Breast epithelium (tissue), 3 donors: ENCODE measurements at regions not wholly inside any gene's neighbourhood (a gene's known extent, or its start where the extent isn't known, plus 50 kb on each side); places are given as distances from the start of the nearest gene placed in this dataset.

Experiments
- CTCF ChIP-seq, 3 donors: fragments of 450-650 bp; IDR thresholded peaks; one replicate each; pipeline ENCODE4 v1.5.1; 2016 to 2017; ENCODE audit warnings: antibody characterized with exemption in 3 of 3, mild to moderate bottlenecking in 3 of 3, moderate library complexity in 3 of 3
- POLR2A ChIP-seq: fragments of 450-650 bp; IDR thresholded peaks from one replicate; pipeline ENCODE4 v1.6.1; 2016; ENCODE audit warnings: antibody characterized with exemption, mild to moderate bottlenecking, moderate library complexity

GRCh38 chr3:106302451-106303221, 433.8 kb upstream of the CBLB start:
- TF ChIP-seq CTCF (IDR thresholded peaks at IDR 0.05) (no peak), POLR2A (no peak)
